Central memory CD4-positive, alpha-beta T cell (primary cell): ENCODE measurements at regions not wholly inside any gene's neighbourhood (a gene's known extent, or its start where the extent isn't known, plus 50 kb on each side); places are given as distances from the start of the nearest gene placed in this dataset.

ENCODE experiments used
- DNase-seq: peaks from one replicate; pipeline ENCODE4 v3.0.0; 2022

- DNase-seq = no peak
Observed at GRCh38 chr13:22461854-22462490, 718.8 kb upstream of the SGCG start.

GRCh38 chr13:22463089-22463488 is 717.7 kb upstream of the SGCG start:
- DNase-seq = no peak

GRCh38 chr13:22468045-22468444 is 712.7 kb upstream of the SGCG start:
- no peak for DNase-seq

GRCh38 chr13:22468824-22469223 is 712.0 kb upstream of the SGCG start:
- DNase-seq = no peak

- DNase-seq = no peak
Observed at GRCh38 chr13:22469452-22469851, 711.3 kb upstream of the SGCG start.

GRCh38 chr13:22470075-22470474 is 710.7 kb upstream of the SGCG start:
- no peak for DNase-seq

- no peak for DNase-seq
Observed at GRCh38 chr13:22482496-22483000, 698.2 kb upstream of the SGCG start.

GRCh38 chr13:22483276-22483675 is 697.5 kb upstream of the SGCG start:
- DNase-seq = no peak

- no peak for DNase-seq
Observed at GRCh38 chr13:22486490-22486889, 694.3 kb upstream of the SGCG start.

- no peak for DNase-seq
Observed at GRCh38 chr13:22487932-22488331, 692.8 kb upstream of the SGCG start.

- DNase-seq = no peak
Observed at GRCh38 chr13:22489771-22490170, 691.0 kb upstream of the SGCG start.

GRCh38 chr13:22495819-22496218 is 685.0 kb upstream of the SGCG start:
- DNase-seq = no peak

GRCh38 chr13:22496803-22497508 is 683.8 kb upstream of the SGCG start:
- DNase-seq = no peak

- no peak for DNase-seq
Observed at GRCh38 chr13:22497991-22498780, 682.6 kb upstream of the SGCG start.

GRCh38 chr13:22499919-22500318 is 680.9 kb upstream of the SGCG start:
- DNase-seq = no peak

- no peak for DNase-seq
Observed at GRCh38 chr13:22505489-22505888, 675.3 kb upstream of the SGCG start.

GRCh38 chr13:22506096-22506691 is 674.6 kb upstream of the SGCG start:
- no peak for DNase-seq

GRCh38 chr13:22517544-22517943 is 663.2 kb upstream of the SGCG start:
- no peak for DNase-seq

GRCh38 chr13:22536851-22537250 is 643.9 kb upstream of the SGCG start:
- no peak for DNase-seq

GRCh38 chr13:22538400-22538799 is 642.4 kb upstream of the SGCG start:
- no peak for DNase-seq

- no peak for DNase-seq
Observed at GRCh38 chr13:22549126-22549525, 631.7 kb upstream of the SGCG start.

- no peak for DNase-seq
Observed at GRCh38 chr13:22561581-22561980, 619.2 kb upstream of the SGCG start.

- DNase-seq = no peak
Observed at GRCh38 chr13:22562116-22562515, 618.7 kb upstream of the SGCG start.
